SK-N-SH treated with all-trans-retinoic acid at 6 μM for 48 hours (cell line): ENCODE measurements at regions not wholly inside any gene's neighbourhood (a gene's known extent, or its start where the extent isn't known, plus 50 kb on each side); places are given as distances from the start of the nearest gene placed in this dataset.

Experiments used
- ATAC-seq: fragments of 200-7000 bp; cut with Tn5 transposase; 3 replicates; pipeline ENCODE4 v1.9.1; 2020; ENCODE audit warnings: mild to moderate bottlenecking, moderate library complexity
- ARNTL ChIP-seq: fragments of 450-650 bp; formaldehyde crosslinking; IDR thresholded peaks from 2 replicates; pipeline ENCODE4 v1.5.0; 2020; ENCODE audit warnings: low read depth, mild to moderate bottlenecking, moderate library complexity, borderline replicate concordance
- BACH2 ChIP-seq: fragments of 250-450 bp; sonication (Bioruptor Pico); IDR thresholded peaks from 2 replicates; pipeline ENCODE4 v1.9.0; 2021; ENCODE audit warnings: mild to moderate bottlenecking, borderline replicate concordance
- CREB5 ChIP-seq: fragments of 250-450 bp; sonication (Bioruptor Pico); IDR thresholded peaks from 2 replicates; pipeline ENCODE4 v1.5.1; 2020; ENCODE audit warnings: low read depth, mild to moderate bottlenecking, moderate library complexity
- CSDC2 ChIP-seq: fragments of 250-450 bp; sonication (Bioruptor Pico); IDR thresholded peaks from 2 replicates; pipeline ENCODE4 v1.5.0; 2020; ENCODE audit warnings: mild to moderate bottlenecking, moderate library complexity
- CSRNP3 ChIP-seq: fragments of 250-450 bp; sonication (Bioruptor Pico); IDR thresholded peaks from 2 replicates; pipeline ENCODE4 v1.5.1; 2021; ENCODE audit warnings: mild to moderate bottlenecking, moderate library complexity
- ESRRG ChIP-seq: fragments of 250-450 bp; sonication (Bioruptor Pico); IDR thresholded peaks from 2 replicates; pipeline ENCODE4 v1.6.1; 2021; ENCODE audit warnings: mild to moderate bottlenecking
- GLIS3 ChIP-seq: fragments of 250-450 bp; sonication (Bioruptor Pico); IDR thresholded peaks from 2 replicates; pipeline ENCODE4 v1.5.0; 2020; ENCODE audit warnings: mild to moderate bottlenecking, moderate library complexity
- ISL1 ChIP-seq: fragments of 250-450 bp; sonication (Bioruptor Pico); IDR thresholded peaks from 2 replicates; pipeline ENCODE4 v2.1.2; 2022; ENCODE audit warnings: mild to moderate bottlenecking, moderate library complexity
- OSR1 ChIP-seq: fragments of 250-450 bp; sonication (Bioruptor Pico); IDR thresholded peaks from 2 replicates; pipeline ENCODE4 v1.8.0; 2022; ENCODE audit warnings: moderate library complexity, mild to moderate bottlenecking, inconsistent platforms
- PATZ1 ChIP-seq: fragments of 250-450 bp; sonication (Bioruptor Pico); IDR thresholded peaks from 2 replicates; pipeline ENCODE4 v1.8.0; 2020; ENCODE audit warnings: mild to moderate bottlenecking, moderate library complexity, borderline replicate concordance
- POU6F1 ChIP-seq: fragments of 250-450 bp; sonication (Bioruptor Pico); IDR thresholded peaks from 2 replicates; pipeline ENCODE4 v1.8.0; 2021; ENCODE audit warnings: low read depth, mild to moderate bottlenecking, moderate library complexity, borderline replicate concordance
- PPARA ChIP-seq: fragments of 250-450 bp; sonication (Bioruptor Pico); IDR thresholded peaks from 2 replicates; pipeline ENCODE4 v1.5.0; 2020; ENCODE audit warnings: mild to moderate bottlenecking, borderline replicate concordance
- RARB ChIP-seq: fragments of 250-450 bp; sonication (Bioruptor Pico); IDR thresholded peaks from 2 replicates; pipeline ENCODE4 v1.8.0; 2021; ENCODE audit warnings: mild to moderate bottlenecking, moderate library complexity
- SNAI2 ChIP-seq: fragments of 250-450 bp; sonication (Bioruptor Pico); IDR thresholded peaks from 2 replicates; pipeline ENCODE4 v1.5.0; 2020; ENCODE audit warnings: mild to moderate bottlenecking, moderate library complexity
- ZC3H10 ChIP-seq: fragments of 250-450 bp; sonication (Bioruptor Pico); IDR thresholded peaks from 2 replicates; pipeline ENCODE4 v1.5.1; 2021; ENCODE audit warnings: mild to moderate bottlenecking, moderate library complexity
- ZFP3 ChIP-seq: fragments of 250-450 bp; sonication (Bioruptor Pico); IDR thresholded peaks from 2 replicates; pipeline ENCODE4 v1.5.0; 2020; ENCODE audit warnings: mild to moderate bottlenecking, moderate library complexity
- ZNF565 ChIP-seq: fragments of 450-650 bp; formaldehyde crosslinking; conservative IDR thresholded peaks from 2 replicates; pipeline ENCODE4 v1.5.0; 2020; ENCODE audit warnings: low read depth, mild to moderate bottlenecking, moderate library complexity
- ZNF8 ChIP-seq: fragments of 450-650 bp; formaldehyde crosslinking; IDR thresholded peaks from 2 replicates; pipeline ENCODE4 v1.5.0; 2020; ENCODE audit warnings: mild to moderate bottlenecking, moderate library complexity
- TF ChIP-seq, protein P1 (sequence below): fragments of 250-450 bp; sonication (Bioruptor Pico); IDR thresholded peaks from 2 replicates; pipeline ENCODE4 v1.5.0; 2020; ENCODE audit warnings: mild to moderate bottlenecking, moderate library complexity

DNA sequence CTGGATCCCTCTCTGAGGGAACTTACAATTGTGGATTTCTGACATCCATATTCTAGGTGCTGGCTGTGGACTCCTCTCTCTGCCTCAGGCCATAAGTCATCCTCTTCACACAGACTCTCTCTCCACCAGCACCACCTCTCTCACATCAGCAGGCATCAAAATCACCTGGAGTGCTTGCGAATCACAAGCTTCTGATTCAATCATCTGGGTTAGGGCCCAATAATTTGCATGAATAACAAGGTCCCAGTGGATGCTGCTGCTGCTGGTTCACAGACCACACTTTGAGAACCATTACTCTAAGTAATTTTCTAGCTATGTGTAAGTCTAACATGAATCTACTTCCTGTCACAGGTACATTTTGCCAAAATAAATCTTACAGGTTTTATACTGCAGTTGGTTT lies 214.9 kb downstream of the DSEL start:
- no peak for ATAC-seq
- TF ChIP-seq CSRNP3 (CRISPR knock-in tag): no peak
- TF ChIP-seq ESRRG (CRISPR knock-in tag): no peak
- no peak for TF ChIP-seq CSDC2 (CRISPR knock-in tag)
- no peak for TF ChIP-seq ARNTL (CRISPR knock-in tag)
- no peak for TF ChIP-seq ISL1
- TF ChIP-seq PATZ1 (CRISPR knock-in tag): no peak
- TF ChIP-seq ZC3H10 (CRISPR knock-in tag): no peak
- no peak for TF ChIP-seq BACH2 (CRISPR knock-in tag)
- TF ChIP-seq POU6F1 (CRISPR knock-in tag): no peak
- TF ChIP-seq ZFP3 (CRISPR knock-in tag): no peak

GRCh38 chr18:67300498-67300897 lies 216.0 kb downstream of the DSEL start:
- no peak for TF ChIP-seq ZFP3 (CRISPR knock-in tag)
- TF ChIP-seq, protein P1, sequence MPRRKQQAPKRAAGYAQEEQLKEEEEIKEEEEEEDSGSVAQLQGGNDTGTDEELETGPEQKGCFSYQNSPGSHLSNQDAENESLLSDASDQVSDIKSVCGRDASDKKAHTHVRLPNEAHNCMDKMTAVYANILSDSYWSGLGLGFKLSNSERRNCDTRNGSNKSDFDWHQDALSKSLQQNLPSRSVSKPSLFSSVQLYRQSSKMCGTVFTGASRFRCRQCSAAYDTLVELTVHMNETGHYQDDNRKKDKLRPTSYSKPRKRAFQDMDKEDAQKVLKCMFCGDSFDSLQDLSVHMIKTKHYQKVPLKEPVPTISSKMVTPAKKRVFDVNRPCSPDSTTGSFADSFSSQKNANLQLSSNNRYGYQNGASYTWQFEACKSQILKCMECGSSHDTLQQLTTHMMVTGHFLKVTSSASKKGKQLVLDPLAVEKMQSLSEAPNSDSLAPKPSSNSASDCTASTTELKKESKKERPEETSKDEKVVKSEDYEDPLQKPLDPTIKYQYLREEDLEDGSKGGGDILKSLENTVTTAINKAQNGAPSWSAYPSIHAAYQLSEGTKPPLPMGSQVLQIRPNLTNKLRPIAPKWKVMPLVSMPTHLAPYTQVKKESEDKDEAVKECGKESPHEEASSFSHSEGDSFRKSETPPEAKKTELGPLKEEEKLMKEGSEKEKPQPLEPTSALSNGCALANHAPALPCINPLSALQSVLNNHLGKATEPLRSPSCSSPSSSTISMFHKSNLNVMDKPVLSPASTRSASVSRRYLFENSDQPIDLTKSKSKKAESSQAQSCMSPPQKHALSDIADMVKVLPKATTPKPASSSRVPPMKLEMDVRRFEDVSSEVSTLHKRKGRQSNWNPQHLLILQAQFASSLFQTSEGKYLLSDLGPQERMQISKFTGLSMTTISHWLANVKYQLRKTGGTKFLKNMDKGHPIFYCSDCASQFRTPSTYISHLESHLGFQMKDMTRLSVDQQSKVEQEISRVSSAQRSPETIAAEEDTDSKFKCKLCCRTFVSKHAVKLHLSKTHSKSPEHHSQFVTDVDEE (CRISPR knock-in tag): no peak
- no peak for TF ChIP-seq POU6F1 (CRISPR knock-in tag)
- no peak for TF ChIP-seq ZNF565 (CRISPR knock-in tag)
- no peak for TF ChIP-seq OSR1
- ATAC-seq: no peak

GRCh38 chr18:67292814-67293213 lies 223.7 kb downstream of the DSEL start:
- no peak for ATAC-seq
- TF ChIP-seq PPARA (no peak), ZFP3 (CRISPR knock-in tag) (no peak), GLIS3 (no peak), RARB (no peak), ESRRG (CRISPR knock-in tag) (no peak), BACH2 (CRISPR knock-in tag) (no peak), SNAI2 (CRISPR knock-in tag) (no peak), CREB5 (no peak), POU6F1 (CRISPR knock-in tag) (no peak), ZNF8 (CRISPR knock-in tag) (no peak), ARNTL (CRISPR knock-in tag) (no peak), PATZ1 (CRISPR knock-in tag) (no peak), CSDC2 (CRISPR knock-in tag) (no peak), ZC3H10 (CRISPR knock-in tag) (no peak)
- TF ChIP-seq, protein P1 (CRISPR knock-in tag): no peak
